Left ventricle myocardium inferior (tissue), 1 donor: ENCODE measurements at regions not wholly inside any gene's neighbourhood (a gene's known extent, or its start where the extent isn't known, plus 50 kb on each side); places are given as distances from the start of the nearest gene placed in this dataset.

ENCODE experiments used
- DNase-seq: peaks from one replicate; pipeline ENCODE4 v3.0.0-alpha.2; 2020
- H3K27ac ChIP-seq: fragments of 200-600 bp; replicated peaks from 2 replicates; pipeline ENCODE4 v1.8.0; 2021
- H3K27me3 ChIP-seq: fragments of 200-600 bp; 2 replicates; pipeline ENCODE4 v1.8.0; 2021; ENCODE audit warnings: low read depth
- H3K36me3 ChIP-seq: fragments of 200-600 bp; 2 replicates; pipeline ENCODE4 v1.8.0; 2021
- H3K4me1 ChIP-seq: fragments of 200-600 bp; 2 replicates; pipeline ENCODE4 v1.8.0; 2021
- H3K4me3 ChIP-seq: fragments of 200-600 bp; 2 replicates; pipeline ENCODE4 v1.8.0; 2021; ENCODE audit warnings: mild to moderate bottlenecking, moderate library complexity
- H3K9me3 ChIP-seq: fragments of 200-600 bp; replicated peaks from 2 replicates; pipeline ENCODE4 v1.8.0; 2021
- CTCF ChIP-seq: fragments of 200-600 bp; IDR thresholded peaks from 2 replicates; pipeline ENCODE4 v1.8.0; 2021; ENCODE audit warnings: antibody characterized with exemption, mild to moderate bottlenecking, borderline replicate concordance
- intact Hi-C: fragments of 100-400 bp; cut with micrococcal nuclease; formaldehyde crosslinking; loops from one replicate; pipeline ENCODE4 v1.11.0; 2022
- donor health status: DM: no; HTN: yes; CAD: no; lungs with severe emphysema.

GRCh38 chr7:31458203-31458602, 55.7 kb upstream of the ITPRID1 start:
- H3K27ac ChIP-seq = no peak overlapping the region
- intact Hi-C loops = no loop called here
- no peak for DNase-seq

GRCh38 chr7:31462636-31463035, 51.3 kb upstream of the ITPRID1 start:
- no peak for TF ChIP-seq CTCF
- intact Hi-C loops = no loop called here

More at GRCh38 chr7:31458203-31458602, 55.7 kb upstream of the ITPRID1 start:
- TF ChIP-seq CTCF = no peak
- peaks cover 54% of the 10 kb centered on the region for H3K27me3 ChIP-seq
- no peaks in the 10 kb centered on the region for H3K9me3 ChIP-seq
- no peak overlapping the region for H3K4me3 ChIP-seq
- no peaks in the 10 kb centered on the region for H3K36me3 ChIP-seq
- H3K4me1 ChIP-seq = no peaks in the 10 kb centered on the region

More at GRCh38 chr7:31462636-31463035, 51.3 kb upstream of the ITPRID1 start:
- Histone ChIP-seq H3K27me3 (peaks cover 46% of the 10 kb centered on the region), H3K4me3 (no peak overlapping the region), H3K36me3 (no peaks in the 10 kb centered on the region), H3K4me1 (no peaks in the 10 kb centered on the region), H3K9me3 (no peaks in the 10 kb centered on the region), H3K27ac (no peak overlapping the region)
- DNase-seq = no peak
